SW 1271 (cell line): ENCODE measurements at regions not wholly inside any gene's neighbourhood (a gene's known extent, or its start where the extent isn't known, plus 50 kb on each side); places are given as distances from the start of the nearest gene placed in this dataset.
"Not testable (repeated sequence)": the region's sequence is repeated elsewhere in the genome, so short reads cannot be mapped to it uniquely, and the experiment has no call there.

Experiments
- DNase-seq, 2 experiments: peaks; one replicate each; lab custom pipeline; 2025; lab: John Stamatoyannopoulos, UW

DNA sequence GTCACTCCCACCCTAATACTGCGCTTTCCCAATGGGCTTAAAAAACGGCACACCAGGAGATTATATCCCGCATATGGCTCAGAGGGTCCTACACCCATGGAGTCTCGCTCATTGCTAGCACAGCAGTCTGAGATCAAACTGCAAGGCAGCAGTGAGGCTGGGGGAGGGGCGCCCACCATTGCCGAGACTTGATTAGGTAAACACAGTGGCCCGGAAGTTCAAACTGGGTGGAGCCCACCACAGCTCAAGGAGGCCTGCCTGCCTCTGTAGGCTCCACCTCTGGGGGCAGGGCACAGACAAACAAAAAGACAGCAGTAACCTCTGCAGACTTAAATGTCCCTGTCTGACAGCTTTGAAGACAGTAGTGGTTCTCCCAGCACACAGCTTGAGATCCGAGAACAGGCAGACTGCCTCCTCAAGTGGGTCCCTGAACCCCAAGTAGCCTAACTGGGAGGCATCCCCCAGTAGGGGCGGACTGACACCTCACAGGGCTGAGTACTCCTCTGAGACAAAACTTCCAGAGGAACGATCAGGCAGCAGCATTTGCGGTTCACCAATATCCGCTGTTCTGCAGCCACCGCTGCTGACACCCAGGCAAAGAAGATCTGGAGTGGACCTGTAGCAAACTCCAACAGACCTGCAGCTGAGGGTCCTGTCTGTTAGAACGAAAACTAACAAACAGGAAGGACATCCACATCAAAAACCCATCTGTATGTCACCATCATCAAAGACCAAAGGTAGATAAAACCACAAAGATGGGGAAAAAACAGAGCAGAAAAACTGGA lies 1085.6 kb upstream of the FANCL start:
- DNase-seq: not testable (repeated sequence)

GRCh38 chr2:59322870-59323269 lies 1081.7 kb upstream of the FANCL start:
- DNase-seq: no peak

- DNase-seq: no peak
These were observed 1080.9 kb upstream of the FANCL start for GRCh38 chr2:59322005-59322404.

DNA sequence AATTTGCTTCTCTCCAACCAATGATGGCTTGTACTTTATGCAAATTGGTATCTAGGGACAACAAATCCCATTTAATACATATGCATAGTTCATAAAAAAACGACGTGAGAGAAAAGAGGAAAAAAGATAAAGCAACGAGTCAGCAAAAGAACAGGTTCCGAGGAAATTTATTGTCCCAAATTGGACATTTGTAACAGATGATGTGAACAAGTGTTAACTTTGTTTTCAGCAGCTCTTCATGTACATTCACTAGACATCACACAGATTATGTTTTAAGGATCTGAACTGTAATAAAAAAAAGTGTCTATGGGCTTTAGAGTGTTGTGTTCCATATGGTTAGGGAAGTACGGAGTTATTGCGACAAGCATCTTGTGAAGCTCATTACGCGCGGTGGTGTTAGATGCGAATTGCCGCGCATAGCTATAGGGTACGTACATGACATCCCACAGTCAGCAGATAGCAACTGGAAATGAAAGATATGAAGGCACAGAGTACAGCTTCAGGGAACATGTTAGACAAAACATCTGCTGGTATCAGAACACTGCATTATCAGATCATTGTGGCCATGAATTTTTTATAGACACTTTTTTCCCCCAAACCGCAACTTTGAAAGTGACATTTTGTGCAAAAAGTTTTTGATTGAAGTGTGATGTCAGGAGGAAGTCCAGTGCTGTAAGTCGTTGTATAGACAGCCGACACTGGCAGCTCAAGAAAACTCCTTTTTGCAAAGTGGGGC lies 1073.1 kb upstream of the FANCL start:
- DNase-seq: no peak

DNA sequence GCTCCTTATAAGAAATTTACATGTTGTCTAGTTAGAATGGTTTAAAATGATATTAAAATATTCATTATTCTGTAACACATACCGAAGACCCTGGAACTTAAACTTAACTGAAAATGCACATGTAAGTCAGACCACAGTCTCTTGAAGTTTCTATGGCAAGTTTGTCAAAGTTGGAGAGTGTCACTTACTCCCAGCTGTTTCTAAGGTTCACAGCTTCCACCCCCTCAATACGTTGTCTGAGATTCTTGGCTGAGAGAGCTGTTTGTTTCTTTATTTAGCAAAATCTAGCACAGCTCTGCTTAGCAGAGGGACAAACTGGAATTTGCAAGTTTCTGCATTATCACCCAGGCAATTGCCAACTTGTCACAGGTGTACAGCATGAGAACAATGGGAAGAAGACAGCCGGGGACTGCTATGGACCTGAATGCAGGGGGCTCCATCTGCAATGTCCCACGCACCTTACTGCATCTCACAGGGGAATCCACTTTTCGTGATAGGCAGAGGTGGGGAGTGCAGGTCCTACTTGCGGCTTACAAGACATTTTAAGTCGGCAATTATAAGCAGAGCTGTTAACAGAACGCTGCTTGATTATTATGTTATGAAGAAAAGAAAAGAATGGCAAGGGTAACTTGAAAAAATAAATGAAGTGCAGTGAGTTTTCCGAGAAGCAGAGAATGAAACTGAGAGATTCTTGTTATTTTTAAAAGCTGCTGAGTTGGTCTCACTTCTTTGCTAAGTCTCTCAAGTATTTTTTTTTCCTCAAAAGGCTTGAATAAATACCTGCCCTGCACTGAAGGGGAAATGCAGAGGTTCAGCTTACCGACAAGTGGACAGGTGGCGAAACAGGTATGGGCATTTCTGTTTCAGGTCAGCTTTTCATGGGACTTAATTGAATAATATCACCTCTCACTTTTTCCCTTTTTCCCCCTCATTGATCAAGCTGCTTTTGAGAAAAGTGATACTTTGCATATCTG lies 1072.1 kb upstream of the FANCL start:
- no peak for DNase-seq

GRCh38 chr2:59312029-59312428 lies 1070.9 kb upstream of the FANCL start:
- no peak for DNase-seq

GRCh38 chr2:59308108-59308507 lies 1067.0 kb upstream of the FANCL start:
- DNase-seq: no peak

DNA sequence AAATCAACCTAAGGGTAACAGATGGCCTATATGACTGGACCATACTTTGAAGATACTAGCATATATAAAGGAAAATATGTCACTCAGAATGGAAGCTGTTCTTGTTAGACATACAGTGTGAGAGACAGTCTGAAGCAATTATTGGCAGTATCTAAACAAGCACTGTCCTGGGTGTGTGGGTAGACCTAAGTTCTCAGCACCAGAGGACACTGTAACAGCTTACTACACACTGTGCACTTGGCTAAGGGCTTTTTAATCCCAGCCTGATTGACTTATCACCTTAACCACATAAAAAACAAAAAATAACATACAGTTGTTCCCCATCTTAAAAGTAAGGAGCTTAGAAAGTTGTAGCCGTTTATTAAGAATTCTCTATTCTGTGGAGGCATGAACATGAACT lies 1066.1 kb upstream of the FANCL start:
- DNase-seq: no peak

- no peak for DNase-seq
These were observed 1062.1 kb upstream of the FANCL start for GRCh38 chr2:59303272-59303671.

- no peak for DNase-seq
These were observed 1061.6 kb upstream of the FANCL start for GRCh38 chr2:59302683-59303082.

DNA sequence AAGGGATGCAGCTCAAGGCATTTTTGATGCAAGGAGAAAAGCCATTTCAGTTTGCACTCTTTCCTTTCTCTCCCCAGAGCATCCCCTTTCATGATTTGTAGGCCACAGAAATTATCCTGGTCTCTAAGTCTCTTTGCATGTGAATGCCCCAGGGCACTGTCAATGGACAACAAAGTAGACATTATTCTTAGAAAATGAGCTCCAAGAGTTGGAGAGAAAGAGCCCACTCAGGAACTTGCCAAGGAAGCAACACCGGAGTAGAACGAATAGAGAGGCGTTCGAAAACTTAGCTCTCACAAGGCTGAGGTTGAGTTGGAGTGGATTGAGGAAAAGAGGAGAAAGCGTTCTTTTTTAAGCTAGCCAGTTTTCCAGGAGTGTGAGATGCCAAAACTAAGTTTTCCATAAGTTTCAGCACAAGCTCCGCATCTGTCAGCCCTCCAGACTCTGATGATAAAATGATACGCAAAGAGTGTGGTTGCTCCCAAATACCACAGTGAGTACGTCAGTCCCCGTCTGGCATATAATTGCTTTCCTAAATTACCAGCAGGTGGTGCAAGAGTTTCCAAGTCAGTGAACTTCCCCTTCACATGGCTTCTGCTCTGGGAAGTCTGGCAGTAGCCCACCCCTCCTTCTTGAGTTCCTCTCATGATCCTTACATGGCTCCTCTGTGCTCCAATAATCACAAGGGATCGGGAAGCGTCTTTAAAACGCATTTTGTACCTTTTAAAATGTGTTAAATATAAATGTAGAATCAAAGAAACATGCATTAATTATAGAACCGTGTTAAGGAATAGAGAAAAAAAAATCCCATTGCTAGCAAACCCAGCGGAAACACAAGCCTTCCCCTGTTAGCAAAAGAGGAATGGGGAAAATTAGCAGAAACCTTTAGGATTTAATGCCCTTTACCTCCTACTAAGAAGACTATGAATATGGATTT lies 1060.6 kb upstream of the FANCL start:
- peak in 1 of 2 experiments; percentile 1 for DNase-seq

DNA sequence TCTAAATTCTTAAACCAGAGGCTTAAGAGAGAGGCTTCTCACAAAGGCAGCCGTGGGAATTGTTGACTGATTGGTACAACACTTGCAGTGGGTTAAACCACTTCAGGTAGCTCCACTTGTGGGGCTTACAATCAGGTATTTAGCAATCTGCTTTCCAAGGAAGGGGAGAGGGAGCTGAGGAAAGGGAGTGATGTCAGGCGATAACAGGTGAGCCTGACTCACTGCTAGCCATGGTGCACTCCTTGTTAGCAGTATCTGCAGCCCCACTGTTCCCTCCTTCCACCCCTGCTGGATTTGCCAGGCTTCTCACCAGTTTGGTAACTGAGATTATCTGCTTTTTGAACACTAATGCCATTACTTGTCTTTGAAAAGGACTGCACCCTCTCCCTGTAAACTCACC lies 1056.7 kb upstream of the FANCL start:
- DNase-seq: no peak

DNA sequence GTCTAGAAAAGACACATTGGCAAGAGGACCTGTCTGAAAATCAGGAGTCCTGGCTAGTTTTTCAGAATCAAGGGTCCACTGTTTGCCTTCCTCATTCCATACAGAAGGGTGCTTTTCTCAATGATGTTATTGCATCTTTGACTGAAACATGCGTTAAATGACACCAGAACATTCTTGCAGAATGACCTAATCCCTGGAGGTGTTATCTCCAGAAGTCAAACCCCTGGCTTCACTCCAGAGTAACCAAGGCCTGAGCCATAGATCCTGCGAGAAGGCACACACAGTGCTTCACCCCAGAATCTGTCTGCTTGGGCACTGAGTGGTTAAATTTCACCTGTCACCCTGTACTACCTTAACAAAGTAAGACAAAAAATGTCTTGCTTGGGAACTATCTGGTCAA lies 1055.2 kb upstream of the FANCL start:
- no peak for DNase-seq

GRCh38 chr2:59295524-59296162 lies 1054.5 kb upstream of the FANCL start:
- no peak for DNase-seq

- DNase-seq: no peak
These were observed 1047.6 kb upstream of the FANCL start for GRCh38 chr2:59288771-59289170.

GRCh38 chr2:59282374-59283057 lies 1041.4 kb upstream of the FANCL start:
- no peak for DNase-seq

DNA sequence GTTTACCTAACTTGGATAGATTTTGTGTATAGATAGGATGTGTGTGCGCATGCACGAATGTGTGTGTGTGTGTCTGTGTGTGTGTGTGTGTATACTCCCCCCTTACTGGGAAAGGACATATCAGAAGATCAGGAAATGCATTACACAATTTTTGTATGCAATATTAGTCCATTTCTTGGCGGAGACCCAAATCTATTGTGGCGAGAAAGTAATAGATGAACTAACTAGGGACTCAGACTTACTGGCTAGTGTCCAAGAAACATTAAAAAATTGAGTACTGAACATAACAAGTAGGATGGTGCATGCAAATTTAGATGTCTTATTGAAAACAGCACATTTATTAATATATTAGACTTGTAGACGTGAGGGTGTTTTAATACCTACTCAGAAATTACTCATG lies 1036.5 kb upstream of the FANCL start:
- no peak for DNase-seq

DNA sequence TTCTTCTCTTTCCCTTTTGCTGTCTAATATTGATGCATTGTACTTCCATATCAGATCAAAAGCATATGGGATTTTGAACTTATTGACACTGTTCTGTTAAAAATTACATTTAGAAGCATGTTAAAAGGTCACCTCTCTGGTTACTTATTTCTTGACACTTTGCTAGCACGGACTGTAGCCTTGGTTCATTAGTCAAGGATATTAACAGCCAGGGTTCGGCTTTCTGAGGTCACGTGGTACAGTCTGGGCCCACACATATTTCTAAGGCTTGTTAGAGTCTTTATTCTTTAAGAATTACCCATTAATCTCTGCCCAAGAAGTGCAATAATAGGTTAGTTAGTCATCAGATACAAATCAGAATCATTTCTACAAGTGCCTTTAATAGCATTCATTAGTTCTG lies 1035.8 kb upstream of the FANCL start:
- DNase-seq: no peak

GRCh38 chr2:59276033-59276432 lies 1034.9 kb upstream of the FANCL start:
- DNase-seq: no peak

DNA sequence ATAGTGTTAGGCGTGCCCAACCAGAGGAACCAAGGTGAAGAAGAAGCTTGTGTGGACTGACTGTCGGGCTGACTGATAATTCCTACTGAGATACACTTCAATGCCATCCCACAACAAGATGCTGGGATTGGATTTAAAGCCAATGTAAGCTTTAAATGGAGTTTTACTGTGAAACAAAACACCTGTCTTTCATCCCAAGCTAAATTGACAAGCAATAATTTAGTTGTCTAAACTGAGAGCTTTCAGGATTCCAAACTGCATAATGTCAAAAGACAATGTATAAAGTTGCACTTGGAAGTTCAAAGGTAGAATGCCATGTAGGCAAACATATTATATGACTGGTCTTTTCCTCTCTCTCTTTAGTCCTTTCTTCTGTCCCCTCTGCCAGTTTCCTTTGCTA lies 1025.3 kb upstream of the FANCL start:
- DNase-seq: no peak
